Heart left ventricle (tissue), 16 donors: ENCODE measurements at regions not wholly inside any gene's neighbourhood (a gene's known extent, or its start where the extent isn't known, plus 50 kb on each side); places are given as distances from the start of the nearest gene placed in this dataset.
A peak's percentile ranks its signal among the peaks of the same experiment; 100 is the strongest.

ENCODE experiments used
- ATAC-seq, 4 donors: fragments of 200-7000 bp; cut with Tn5 transposase; one replicate each; pipeline ENCODE4 v1.9.1; 2020 to 2022; ENCODE audit warnings: moderate library complexity in 4 of 4, mild to moderate bottlenecking in 3 of 4, moderate number of reproducible peaks in 1 of 4
- DNase-seq, 5 donors: peaks; one replicate each; pipeline ENCODE4 v3.0.0-alpha.2; 2020
- H3K27ac ChIP-seq, 12 donors: fragments of 200-600 bp; sonication (generic) in 4 of 12; one replicate each; pipeline versions ENCODE4 v1.5.0 to v1.8.0; 2016 to 2022; ENCODE audit warnings: mild to moderate bottlenecking in 2 of 12
- H3K27me3 ChIP-seq, 9 donors: fragments of 200-600 bp; sonication (generic) in 2 of 9; one replicate each; pipeline versions ENCODE4 v1.5.1 to v1.8.0; 2016 to 2022; ENCODE audit warnings: mild to moderate bottlenecking in 3 of 9
- H3K36me3 ChIP-seq, 9 donors: fragments of 200-600 bp; sonication (generic) in 2 of 9; one replicate each; pipeline versions ENCODE4 v1.5.0 to v1.8.0; 2018 to 2022; ENCODE audit warnings: mild to moderate bottlenecking in 2 of 9
- H3K4me1 ChIP-seq, 12 donors: fragments of 200-600 bp; sonication (generic) in 4 of 12; one replicate each; pipeline versions ENCODE4 v1.5.0 to v1.8.0; 2016 to 2022; ENCODE audit warnings: mild to moderate bottlenecking in 3 of 12
- H3K4me3 ChIP-seq, 12 donors: fragments of 200-600 bp; sonication (generic) in 4 of 12; one replicate each; pipeline versions ENCODE4 v1.5.0 to v1.8.0; 2017 to 2022; ENCODE audit warnings: mild to moderate bottlenecking in 9 of 12, moderate library complexity in 4 of 12
- H3K9me3 ChIP-seq, 12 donors: fragments of 200-600 bp; sonication (generic) in 4 of 12; one replicate each; pipeline versions ENCODE4 v1.5.0 to v1.8.0; 2016 to 2022; ENCODE audit warnings: mild to moderate bottlenecking in 1 of 12
- CTCF ChIP-seq, 12 donors: fragments of 200-600 bp; sonication (generic) in 4 of 12; IDR thresholded peaks; one replicate each; pipeline versions ENCODE4 v1.5.0 to v1.8.0; 2018 to 2022; ENCODE audit warnings: antibody characterized with exemption in 12 of 12, mild to moderate bottlenecking in 5 of 12
- POLR2A ChIP-seq, 2 donors: fragments of 450-650 bp; IDR thresholded peaks; one replicate each; pipeline ENCODE4 v1.6.1; 2017; ENCODE audit warnings: antibody characterized with exemption in 2 of 2, mild to moderate bottlenecking in 2 of 2, moderate library complexity in 2 of 2
- WGBS, 4 donors: extraction: QIAGEN DNeasy Blood & Tissue Kit in 2 of 4; methylation state at CpG; one replicate each; pipeline versions ENCODE4 v1.1.5 to v1.1.7; 2013 to 2018; 5-methylcytosine and 5-hydroxymethylcytosine counted together
- intact Hi-C, 10 donors: fragments of 100-400 bp; cut with DNase I; formaldehyde crosslinking; loops; one replicate each; pipeline versions ENCODE4 v1.11.1 to v1.14.2; 2022
- donor health status: ischemic (EF 13 %, LVEDD 7.1; RV severe dilation, severe dysfunction).
- donor health status: healthy with polysubstance abuse.
- donor health status: DM: no; HTN: yes; CAD: no.
- donor health status: DM: no; HTN: no; CAD: no.
- donor health status: ischemic (EF 25% LVEDD 6.9; RV normal size, moderate dysfunction).
- donor health status: ischemic (EF 25% LVEDD 5.7; RV mildly dilated, moderate dysfunction).
- donor health status: healthy.
- donor health status: DM: yes; HTN: yes; CAD: no.
- donor health status: ischemic (EF 35%, LVEDD 5.7; RV mildly dilated, moderate dysfunction).
- donor health status: nonischemic (EF 11% LVEDD 7.7; RV severe dilation, severe dysfunction).
- donor health status: DM: yes; HTN: yes; CAD: no.
- donor health status: PGD.
- donor health status: ischemic (EF 29% LVEDD 5.4; RV normal size, mild dysfunction).
- donor health status: nonischemic (EF 23%, LVEDD 6.1; RV moderate dilation, normal function).

- DNase-seq: no peak
- 80 to 91% (median 82%) methylated on average over 2 of the region's 2 CpGs for WGBS, 4 donors
- no peaks in the 10 kb centered on the region for H3K9me3 ChIP-seq
- no peaks in the 10 kb centered on the region for H3K27me3 ChIP-seq
- intact Hi-C loops: loop anchor here in 4 of 10 donors (5.0 kb wide), 2 partner anchors 33 to 38 kb away; no protein-coding TSS in a partner anchor
- H3K27ac ChIP-seq: peak overlapping the region in 3 of 12 donors; percentile 38 to 61 (median 46)
- TF ChIP-seq POLR2A (IDR thresholded peaks at IDR 0.05) (no peak), CTCF (IDR thresholded peaks at IDR 0.05) (no peak)
- H3K4me1 ChIP-seq: peaks cover 0 to 51% (median 32%) of the 10 kb centered on the region in 12 donors
- H3K36me3 ChIP-seq: no peaks in the 10 kb centered on the region
- no peak for ATAC-seq
- H3K4me3 ChIP-seq: no peak overlapping the region
Measured at GRCh38 chr6:44044940-44045671, 82.1 kb downstream of the MRPL14 start.

DNA sequence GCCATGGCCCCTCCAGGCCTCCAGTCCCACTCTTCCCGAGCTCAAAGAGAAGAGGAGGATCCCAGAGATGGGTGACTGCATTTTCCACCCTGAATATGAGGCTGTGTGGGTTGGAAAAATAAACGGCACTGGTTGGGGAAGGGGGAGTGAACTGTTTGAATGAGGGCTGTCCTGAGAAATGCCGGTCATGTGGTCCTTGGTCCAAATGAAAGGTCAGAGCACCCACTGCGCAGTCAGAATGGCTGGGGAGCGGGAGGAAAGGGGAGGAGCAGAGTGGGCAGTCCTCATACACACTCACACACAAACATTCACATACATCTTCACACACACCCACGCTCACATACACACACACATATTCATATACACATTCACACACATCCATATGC is 83.1 kb downstream of the MRPL14 start:
- ATAC-seq (peak in 1 of 4 donors; percentile 28), DNase-seq (no peak)
- Histone ChIP-seq H3K36me3 (no peaks in the 10 kb centered on the region), H3K27me3 (no peaks in the 10 kb centered on the region), H3K4me3 (no peak overlapping the region), H3K9me3 (no peaks in the 10 kb centered on the region), H3K27ac (peak overlapping the region in 4 of 12 donors; percentile 6 to 55 (median 25)), H3K4me1 (peaks cover 0 to 42% (median 23%) of the 10 kb centered on the region in 12 donors)
- intact Hi-C loops: no loop called here
- 62 to 73% (median 68%) methylated on average over 6 of the region's 6 CpGs for WGBS, 4 donors
- no peak for TF ChIP-seq POLR2A (IDR thresholded peaks at IDR 0.05)
- TF ChIP-seq CTCF (IDR thresholded peaks at IDR 0.05): no peak

- Histone ChIP-seq H3K27ac (peak overlapping the region in 5 of 12 donors; percentile 6 to 55 (median 25)), H3K36me3 (no peaks in the 10 kb centered on the region), H3K4me1 (peaks cover 0 to 37% (median 19%) of the 10 kb centered on the region in 12 donors), H3K4me3 (no peak overlapping the region), H3K27me3 (no peaks in the 10 kb centered on the region), H3K9me3 (no peaks in the 10 kb centered on the region)
- ATAC-seq (peak in 2 of 4 donors; percentile 19 to 58), DNase-seq (peak in 2 of 5 donors; percentile 49 to 60)
- intact Hi-C loops: no loop called here
- 68 to 89% (median 73%) methylated on average over 2 of the region's 2 CpGs for WGBS, 4 donors
- TF ChIP-seq POLR2A (IDR thresholded peaks at IDR 0.05) (no peak), CTCF (IDR thresholded peaks at IDR 0.05) (no peak)
Measured at GRCh38 chr6:44043479-44044153, 83.6 kb downstream of the MRPL14 start.

DNA sequence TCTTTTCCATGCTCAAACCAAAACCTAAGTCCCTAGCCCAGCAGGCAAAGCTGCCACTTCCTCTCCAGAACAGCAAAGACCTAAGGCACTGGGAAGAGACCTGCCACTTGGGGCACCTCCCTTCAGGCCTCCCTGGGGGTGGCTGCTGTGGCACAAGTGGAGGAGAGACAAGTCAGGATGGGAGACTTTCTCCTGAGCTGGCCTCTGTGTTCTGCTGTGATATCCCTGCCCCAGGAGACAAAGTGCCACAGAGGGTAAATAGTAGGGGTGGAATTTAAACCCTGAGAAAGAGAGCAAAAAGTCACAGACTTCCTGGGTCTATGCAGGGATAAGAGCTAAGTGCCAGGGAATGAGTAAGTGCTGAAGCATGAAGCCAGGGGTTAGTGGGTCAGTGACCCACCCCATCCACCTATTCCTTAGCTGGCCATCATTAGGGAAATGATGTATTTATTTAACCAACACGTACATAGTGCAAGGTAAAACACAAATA is 84.2 kb downstream of the MRPL14 start:
- TF ChIP-seq CTCF (IDR thresholded peaks at IDR 0.05) (no peak), POLR2A (IDR thresholded peaks at IDR 0.05) (no peak)
- DNase-seq (peak in 1 of 5 donors; percentile 14), ATAC-seq (no peak)
- Histone ChIP-seq H3K27ac (peak overlapping the region in 4 of 12 donors; percentile 6 to 55 (median 20)), H3K36me3 (no peaks in the 10 kb centered on the region), H3K9me3 (no peaks in the 10 kb centered on the region), H3K4me3 (no peak overlapping the region), H3K27me3 (no peaks in the 10 kb centered on the region), H3K4me1 (peaks cover 0 to 37% (median 18%) of the 10 kb centered on the region in 12 donors)
- intact Hi-C loops: no loop called here
- WGBS, 4 donors: 47 to 80% (median 65%) methylated on average over 1 of the region's 1 CpG
